ENCODE measurements at regions not wholly inside any gene's neighbourhood (a gene's known extent, or its start where the extent isn't known, plus 50 kb on each side); places are given as distances from the start of the nearest gene placed in this dataset.

DNA sequence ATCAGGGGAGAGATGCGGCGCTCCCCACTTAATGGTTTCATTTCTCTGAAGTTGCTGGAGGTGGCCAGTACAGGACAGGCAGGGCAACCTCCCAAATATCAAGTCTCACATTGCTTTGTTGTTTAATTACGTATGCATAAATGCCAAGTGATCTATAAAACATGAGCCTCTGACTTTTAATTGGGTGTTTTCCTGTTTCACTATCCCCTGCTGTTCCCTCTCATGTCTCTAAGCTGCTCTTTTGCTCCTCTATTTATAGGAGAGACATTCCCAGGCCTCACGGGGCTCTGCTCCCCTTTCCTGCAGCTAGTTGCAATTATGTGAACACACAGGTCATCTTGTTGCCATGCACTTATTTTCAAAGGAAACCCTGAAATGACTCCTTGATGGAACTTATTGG lies 1173.5 kb upstream of the GOT2 start:
- ChIA-PET POLR2A (no interaction called here), CTCF (interaction anchor here (0.6 kb wide), 1 partner anchor 43 kb away, joined by 3 read pairs; no protein-coding TSS in a partner anchor)
- intact Hi-C loops (cut with micrococcal nuclease): no loop called here
- no peaks in the 10 kb centered on the region for H3K27me3 Mint-ChIP-seq (ENCODE audit: insufficient read depth, unreplicated experiment)
- no peaks in the 10 kb centered on the region for H3K36me3 Mint-ChIP-seq (ENCODE audit: insufficient read depth, unreplicated experiment)
- H3K4me1 Mint-ChIP-seq (ENCODE audit: insufficient read depth, unreplicated experiment): peaks cover 20% of the 10 kb centered on the region
- TF ChIP-seq, protein P1, sequence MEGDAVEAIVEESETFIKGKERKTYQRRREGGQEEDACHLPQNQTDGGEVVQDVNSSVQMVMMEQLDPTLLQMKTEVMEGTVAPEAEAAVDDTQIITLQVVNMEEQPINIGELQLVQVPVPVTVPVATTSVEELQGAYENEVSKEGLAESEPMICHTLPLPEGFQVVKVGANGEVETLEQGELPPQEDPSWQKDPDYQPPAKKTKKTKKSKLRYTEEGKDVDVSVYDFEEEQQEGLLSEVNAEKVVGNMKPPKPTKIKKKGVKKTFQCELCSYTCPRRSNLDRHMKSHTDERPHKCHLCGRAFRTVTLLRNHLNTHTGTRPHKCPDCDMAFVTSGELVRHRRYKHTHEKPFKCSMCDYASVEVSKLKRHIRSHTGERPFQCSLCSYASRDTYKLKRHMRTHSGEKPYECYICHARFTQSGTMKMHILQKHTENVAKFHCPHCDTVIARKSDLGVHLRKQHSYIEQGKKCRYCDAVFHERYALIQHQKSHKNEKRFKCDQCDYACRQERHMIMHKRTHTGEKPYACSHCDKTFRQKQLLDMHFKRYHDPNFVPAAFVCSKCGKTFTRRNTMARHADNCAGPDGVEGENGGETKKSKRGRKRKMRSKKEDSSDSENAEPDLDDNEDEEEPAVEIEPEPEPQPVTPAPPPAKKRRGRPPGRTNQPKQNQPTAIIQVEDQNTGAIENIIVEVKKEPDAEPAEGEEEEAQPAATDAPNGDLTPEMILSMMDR (IDR thresholded peaks at IDR 0.05; ENCODE audit: unreplicated experiment): no peak
- no TSS peak for BruUV-seq (replicated peaks)
- no peak for DNase-seq (ENCODE audit: unreplicated experiment)
- H3K4me3 Mint-ChIP-seq (ENCODE audit: unreplicated experiment): no peak overlapping the region
- H3K9me3 Mint-ChIP-seq (ENCODE audit: unreplicated experiment): peaks cover 3% of the 10 kb centered on the region
- H3K27ac Mint-ChIP-seq (ENCODE audit: low read depth, unreplicated experiment): no peak overlapping the region

DNA sequence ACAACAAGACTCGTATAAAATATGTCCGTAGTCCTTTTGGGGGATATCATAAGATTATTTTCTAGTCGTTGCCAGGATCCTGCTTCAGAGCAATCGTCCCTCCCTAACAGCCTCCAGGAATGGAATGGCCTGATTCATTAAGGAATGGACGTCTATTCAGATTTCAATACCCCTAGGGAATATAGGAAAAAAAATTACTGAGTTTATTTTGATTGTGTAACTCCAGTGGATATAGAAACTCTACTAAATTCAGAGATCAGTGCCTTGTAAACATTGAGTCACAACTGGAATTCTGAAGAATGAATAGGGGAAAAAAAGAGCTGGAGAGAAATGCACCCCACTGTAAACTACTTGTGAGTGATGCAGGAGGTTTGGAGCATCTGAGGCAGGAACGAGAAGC lies 1171.5 kb upstream of the GOT2 start:
- BruUV-seq (replicated peaks): no TSS peak
- Mint-ChIP-seq H3K27ac (ENCODE audit: low read depth, unreplicated experiment) (peak overlapping the region; percentile 49), H3K9me3 (ENCODE audit: unreplicated experiment) (no peaks in the 10 kb centered on the region), H3K27me3 (ENCODE audit: insufficient read depth, unreplicated experiment) (no peaks in the 10 kb centered on the region), H3K36me3 (ENCODE audit: insufficient read depth, unreplicated experiment) (no peaks in the 10 kb centered on the region), H3K4me1 (ENCODE audit: insufficient read depth, unreplicated experiment) (peaks cover 20% of the 10 kb centered on the region), H3K4me3 (ENCODE audit: unreplicated experiment) (peak overlapping the region; percentile 13)
- ChIA-PET POLR2A (interaction anchor here (0.6 to 1.7 kb wide), 7 partner anchors 15 to 985 kb away, joined by 3 to 8 read pairs (median 4); no protein-coding TSS in a partner anchor), CTCF (interaction anchor here (0.5 kb wide), 1 partner anchor 127 kb away, joined by 3 read pairs; no protein-coding TSS in a partner anchor)
- TF ChIP-seq, protein P1 (IDR thresholded peaks at IDR 0.05; ENCODE audit: unreplicated experiment): no peak
- DNase-seq (ENCODE audit: unreplicated experiment): peak; percentile 83
- intact Hi-C loops (cut with micrococcal nuclease): no loop called here

DNA sequence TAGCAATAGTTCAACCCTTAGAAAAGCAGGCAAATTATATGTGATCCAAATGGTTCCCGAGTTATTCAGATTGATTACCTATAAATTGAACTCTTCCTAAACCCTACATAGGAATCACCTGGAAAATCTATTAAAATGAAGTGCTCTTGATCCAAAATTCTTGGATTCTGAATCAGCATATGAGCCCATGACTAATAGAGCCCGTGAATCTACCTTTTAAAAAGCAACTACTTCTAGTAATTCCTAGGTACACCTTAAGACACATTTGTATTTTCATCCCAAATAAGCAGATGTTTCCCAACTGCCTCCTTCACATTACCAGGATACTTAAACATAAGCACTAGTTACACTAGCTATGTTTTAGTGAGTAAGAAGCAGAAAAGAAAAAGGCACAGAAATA lies 1171.0 kb upstream of the GOT2 start:
- TF ChIP-seq, protein P1 (IDR thresholded peaks at IDR 0.05; ENCODE audit: unreplicated experiment): no peak
- no TSS peak for BruUV-seq (replicated peaks)
- CTCF ChIA-PET: no interaction called here
- Mint-ChIP-seq H3K4me1 (ENCODE audit: insufficient read depth, unreplicated experiment) (peaks cover 20% of the 10 kb centered on the region), H3K36me3 (ENCODE audit: insufficient read depth, unreplicated experiment) (no peaks in the 10 kb centered on the region), H3K27ac (ENCODE audit: low read depth, unreplicated experiment) (peak overlapping the region; percentile 49), H3K27me3 (ENCODE audit: insufficient read depth, unreplicated experiment) (no peaks in the 10 kb centered on the region), H3K4me3 (ENCODE audit: unreplicated experiment) (peak overlapping the region; percentile 13), H3K9me3 (ENCODE audit: unreplicated experiment) (no peaks in the 10 kb centered on the region)
- intact Hi-C loops (cut with micrococcal nuclease): no loop called here
- DNase-seq (ENCODE audit: unreplicated experiment): peak; percentile 34
- POLR2A ChIA-PET: interaction anchor here (0.6 to 1.7 kb wide), 4 partner anchors 16 to 986 kb away, joined by 3 to 8 read pairs (median 4); no protein-coding TSS in a partner anchor

DNA sequence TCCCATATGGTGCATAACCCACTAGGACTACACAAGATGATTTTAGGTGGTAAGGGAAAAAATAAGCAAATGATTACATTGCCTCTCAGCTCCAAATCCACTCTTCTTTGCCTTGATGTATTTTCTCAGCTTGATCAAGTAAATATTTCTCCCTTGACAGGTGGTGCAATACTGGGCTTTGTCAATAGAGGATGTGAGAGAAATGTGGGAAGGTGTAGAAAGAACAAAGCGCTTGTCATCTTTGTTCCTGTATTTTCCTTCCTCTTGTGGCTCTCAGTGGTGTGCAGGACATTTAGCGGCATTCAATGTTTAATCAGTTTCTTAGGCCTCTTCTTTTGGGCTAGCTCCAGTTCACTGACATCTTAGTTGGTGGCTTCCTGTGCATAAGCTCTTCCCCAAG lies 1165.8 kb upstream of the GOT2 start:
- H3K36me3 Mint-ChIP-seq (ENCODE audit: insufficient read depth, unreplicated experiment): no peaks in the 10 kb centered on the region
- no TSS peak for BruUV-seq (replicated peaks)
- peaks cover 2% of the 10 kb centered on the region for H3K4me1 Mint-ChIP-seq (ENCODE audit: insufficient read depth, unreplicated experiment)
- H3K9me3 Mint-ChIP-seq (ENCODE audit: unreplicated experiment): no peaks in the 10 kb centered on the region
- POLR2A ChIA-PET: no interaction called here
- DNase-seq (ENCODE audit: unreplicated experiment): no peak
- intact Hi-C loops (cut with micrococcal nuclease): no loop called here
- H3K27me3 Mint-ChIP-seq (ENCODE audit: insufficient read depth, unreplicated experiment): no peaks in the 10 kb centered on the region
- no peak overlapping the region for H3K27ac Mint-ChIP-seq (ENCODE audit: low read depth, unreplicated experiment)
- H3K4me3 Mint-ChIP-seq (ENCODE audit: unreplicated experiment): no peak overlapping the region
- CTCF ChIA-PET: interaction anchor here (0.6 kb wide), 1 partner anchor 146 kb away, joined by 6 read pairs; no protein-coding TSS in a partner anchor
- TF ChIP-seq, protein P1 (IDR thresholded peaks at IDR 0.05; ENCODE audit: unreplicated experiment): no peak
